GM18499 (cell line): ENCODE measurements at regions not wholly inside any gene's neighbourhood (a gene's known extent, or its start where the extent isn't known, plus 50 kb on each side); places are given as distances from the start of the nearest gene placed in this dataset.
"Not testable (repeated sequence)": the region's sequence is repeated elsewhere in the genome, so short reads cannot be mapped to it uniquely, and the experiment has no call there.

Source experiments
- ATAC-seq: cut with Tn5 transposase; IDR thresholded peaks from one replicate; pipeline ENCODE4 v1.9.1; 2021; ENCODE audit warnings: moderate number of reproducible peaks; ENCODE audit not compliant: insufficient read depth, unreplicated experiment

DNA sequence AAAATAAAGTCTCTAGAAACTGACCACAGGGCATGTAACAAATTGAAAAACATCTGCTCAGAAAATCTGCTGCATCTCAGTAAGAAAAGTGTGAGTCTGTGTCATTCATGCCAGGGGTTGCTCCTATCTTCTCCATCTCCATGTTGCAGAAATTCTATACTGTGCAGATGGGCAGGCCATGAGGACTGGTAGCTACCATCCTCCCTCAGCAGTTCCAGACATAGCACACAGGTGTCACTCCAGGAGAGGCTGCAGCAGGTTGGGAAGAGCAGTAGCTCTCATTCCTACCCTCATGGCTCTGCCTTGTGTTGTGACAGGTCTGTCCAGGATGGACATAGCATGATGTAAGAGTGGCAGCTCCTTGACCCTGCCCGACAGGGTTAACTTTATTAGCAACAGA lies 173.4 kb downstream of the NDUFS4 start:
- ATAC-seq = no peak

DNA sequence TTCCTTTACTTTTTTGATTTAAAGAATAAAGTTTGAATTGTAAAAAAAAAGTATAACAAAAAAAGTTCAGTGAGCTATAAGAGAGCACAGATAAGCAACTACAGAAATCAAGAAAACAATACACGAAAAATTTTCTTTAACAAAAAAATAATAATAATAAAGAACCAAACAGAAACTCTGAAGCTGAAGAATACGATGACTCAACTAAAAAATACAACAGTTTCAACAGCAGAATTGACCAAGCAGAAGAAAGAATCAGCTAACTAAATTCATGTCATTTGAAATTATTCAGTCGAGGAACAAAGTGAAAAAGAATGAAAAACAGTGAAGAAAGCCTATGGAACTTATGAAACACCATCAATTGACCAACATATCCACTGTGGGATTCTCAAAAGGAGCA lies 177.7 kb downstream of the NDUFS4 start:
- no peak for ATAC-seq

DNA sequence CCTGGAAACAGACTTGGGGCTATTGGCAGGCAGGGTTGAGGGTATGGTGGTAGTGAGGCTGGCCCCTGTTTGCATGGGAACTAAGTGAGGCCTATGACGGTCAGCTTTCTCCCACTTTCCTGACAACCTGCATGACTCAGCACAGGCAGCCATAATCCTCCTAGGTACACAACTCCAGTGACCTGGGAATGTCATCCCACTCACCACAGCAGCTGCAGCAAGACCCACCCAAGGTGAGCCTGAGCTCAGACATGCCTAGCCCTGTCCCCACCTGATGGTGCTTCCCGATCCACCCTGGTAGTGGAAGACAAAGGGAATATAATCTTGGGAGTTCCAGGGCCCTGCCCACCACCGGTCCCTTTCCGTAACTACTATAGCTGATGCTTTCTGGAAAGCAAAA lies 178.7 kb downstream of the NDUFS4 start:
- no peak for ATAC-seq

DNA sequence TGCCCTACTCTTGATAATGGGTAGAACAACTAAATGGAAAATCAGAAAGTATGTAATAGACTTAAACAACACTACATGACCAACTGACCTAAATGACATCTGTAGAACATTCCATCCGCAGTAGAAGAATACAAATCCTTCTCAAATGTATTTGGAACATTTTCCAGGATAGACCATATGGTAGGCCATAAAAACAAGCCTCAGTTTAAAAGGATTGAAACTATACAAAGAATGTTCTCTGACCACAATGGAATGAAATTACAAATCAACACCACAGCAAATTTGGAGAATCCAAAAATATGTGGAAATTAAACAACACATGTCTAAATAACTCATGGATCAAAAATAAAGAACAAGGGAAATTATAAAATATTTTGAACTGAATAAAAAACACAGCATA lies 189.2 kb downstream of the NDUFS4 start:
- ATAC-seq = no peak

DNA sequence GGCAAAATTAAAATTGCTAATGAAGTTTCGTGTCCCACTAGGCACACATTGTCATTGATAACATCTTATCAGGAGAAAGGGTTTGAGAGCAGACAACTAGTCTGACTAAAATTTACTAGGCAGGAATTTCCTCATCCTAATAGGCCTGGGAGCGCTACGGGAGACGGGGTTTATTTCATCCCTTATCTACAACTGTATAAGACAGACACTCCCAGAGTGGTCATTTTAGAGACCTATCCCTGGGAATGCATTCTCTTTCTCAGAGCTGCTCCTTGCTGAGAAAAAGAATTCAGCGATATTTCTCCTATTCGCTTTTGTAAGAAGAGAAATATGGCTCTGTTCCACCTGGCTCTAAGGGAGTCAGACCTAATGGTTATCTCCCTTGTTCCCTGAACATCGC lies 191.8 kb downstream of the NDUFS4 start:
- not testable (repeated sequence) for ATAC-seq

DNA sequence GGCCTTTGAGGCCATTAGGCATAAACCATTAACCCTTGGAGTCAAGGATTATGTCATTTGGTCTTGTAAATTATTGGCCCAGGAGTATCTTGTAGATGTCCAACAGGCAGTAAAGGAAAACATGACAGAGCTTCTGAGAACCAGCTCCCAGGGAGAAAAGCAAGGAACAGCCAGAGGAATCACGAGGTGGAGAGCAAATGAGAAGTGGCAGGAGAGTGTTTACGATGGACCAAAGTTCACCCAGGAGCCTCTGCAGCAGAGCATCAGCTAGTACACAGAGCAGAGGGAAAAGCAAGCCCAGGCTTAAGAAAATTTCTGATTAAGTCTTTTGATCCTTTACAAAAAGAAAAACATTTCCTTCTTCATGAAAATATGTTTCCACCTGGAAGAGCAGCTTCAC lies 206.2 kb downstream of the NDUFS4 start:
- no peak for ATAC-seq

DNA sequence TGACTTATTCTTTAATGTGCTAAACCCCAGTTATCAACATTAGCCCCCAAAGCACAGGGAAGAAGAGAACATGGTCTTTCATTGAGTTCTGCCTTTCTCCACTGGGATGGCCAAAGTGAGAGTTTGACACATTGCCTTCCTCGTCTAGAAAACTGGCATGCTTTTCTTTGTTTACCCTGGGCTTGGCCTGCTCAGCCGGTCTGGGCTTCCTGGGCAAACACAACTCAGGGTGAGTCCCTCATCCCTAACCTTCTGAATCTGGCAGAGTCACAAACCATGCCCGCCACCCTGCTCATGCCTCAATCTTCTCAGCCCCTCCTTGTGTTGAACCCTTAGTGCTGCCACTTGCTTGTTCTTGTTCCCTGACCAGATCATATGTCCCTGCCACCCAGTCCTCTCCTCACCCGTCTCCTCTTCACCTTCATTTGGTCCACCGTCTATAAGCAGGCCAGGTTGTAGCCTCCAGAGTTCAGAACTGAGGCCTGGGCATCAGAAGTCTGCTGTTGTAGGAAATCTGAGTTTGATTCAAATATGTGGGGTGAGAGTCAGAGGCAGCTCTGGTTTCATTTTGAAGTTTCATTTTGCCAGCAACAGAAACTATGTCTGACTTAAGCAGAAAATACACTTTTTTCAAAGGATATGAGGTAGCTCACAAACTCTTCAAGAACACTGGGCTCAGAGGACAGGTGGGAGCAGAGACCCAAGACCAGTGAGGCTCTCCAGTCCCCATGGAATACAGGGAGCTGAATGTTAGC lies 217.6 kb downstream of the NDUFS4 start:
- no peak for ATAC-seq

DNA sequence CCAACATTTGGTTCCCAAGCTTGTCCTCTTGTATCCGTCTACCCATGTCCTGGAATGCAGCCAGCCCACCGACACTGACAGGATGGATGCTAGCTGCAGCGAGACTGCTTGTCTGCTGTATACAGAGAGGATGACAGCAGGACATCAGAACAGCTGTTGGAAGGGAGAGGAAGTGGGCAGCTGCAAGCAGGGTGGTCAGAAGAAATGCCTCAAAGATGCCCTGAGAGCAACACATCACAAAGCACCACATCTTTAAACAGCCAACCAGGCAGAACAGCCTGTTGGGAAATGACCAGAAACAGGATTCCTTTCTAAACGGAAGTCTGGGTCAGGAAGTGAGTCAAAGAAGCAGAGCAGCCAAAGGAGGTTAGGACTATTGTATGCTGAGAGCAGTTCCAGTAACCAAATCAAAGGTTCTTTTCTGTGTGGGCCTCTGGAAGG lies 219.1 kb downstream of the NDUFS4 start:
- ATAC-seq = no peak

DNA sequence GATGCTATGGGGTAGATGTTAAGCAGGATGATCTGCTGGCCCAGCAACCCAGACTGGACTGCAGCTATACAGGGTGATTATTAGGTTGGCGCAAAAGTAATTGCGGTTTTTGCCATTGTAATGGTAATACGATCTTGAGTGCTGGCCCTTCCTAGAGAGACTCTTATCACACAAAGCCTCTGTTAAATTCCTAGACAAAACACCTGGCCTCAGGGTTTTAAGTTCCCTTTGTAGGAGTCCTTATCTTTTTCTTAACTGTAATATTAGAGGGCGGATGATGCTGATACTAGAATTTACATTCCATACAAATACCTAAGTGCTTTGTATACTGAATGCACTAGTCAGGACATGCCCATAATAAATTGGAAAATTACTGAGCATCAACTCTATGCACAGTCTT lies 222.2 kb downstream of the NDUFS4 start:
- ATAC-seq = no peak

DNA sequence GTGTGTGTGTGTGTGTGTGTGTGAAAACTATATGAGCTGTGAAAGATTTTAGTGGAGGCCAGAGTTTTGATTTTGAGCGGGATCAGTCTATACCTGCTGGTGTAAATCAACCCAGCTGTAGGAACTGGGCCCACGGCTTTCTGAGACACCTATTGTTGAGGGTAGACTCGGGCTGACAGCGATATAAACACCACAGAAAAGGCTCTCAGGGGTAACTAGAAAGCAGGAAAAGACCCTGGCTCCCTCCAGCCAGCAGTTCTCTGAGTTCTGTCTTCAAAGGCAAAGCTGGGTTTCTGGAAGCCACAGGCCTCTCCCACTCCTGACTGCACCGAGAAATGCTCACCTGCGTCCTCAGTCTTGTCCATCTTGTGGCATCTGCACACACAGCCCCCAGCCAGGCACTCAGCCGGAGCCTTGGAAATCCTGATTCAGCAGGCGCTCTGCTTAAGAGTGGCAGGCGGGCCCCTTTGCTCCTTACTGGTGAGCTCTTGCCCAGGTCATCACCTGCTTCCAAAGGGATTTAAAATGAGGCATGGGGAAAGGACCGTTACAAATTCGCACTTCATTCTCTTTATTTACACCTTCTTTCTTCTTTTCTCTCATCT lies 223.3 kb downstream of the NDUFS4 start:
- no peak for ATAC-seq

DNA sequence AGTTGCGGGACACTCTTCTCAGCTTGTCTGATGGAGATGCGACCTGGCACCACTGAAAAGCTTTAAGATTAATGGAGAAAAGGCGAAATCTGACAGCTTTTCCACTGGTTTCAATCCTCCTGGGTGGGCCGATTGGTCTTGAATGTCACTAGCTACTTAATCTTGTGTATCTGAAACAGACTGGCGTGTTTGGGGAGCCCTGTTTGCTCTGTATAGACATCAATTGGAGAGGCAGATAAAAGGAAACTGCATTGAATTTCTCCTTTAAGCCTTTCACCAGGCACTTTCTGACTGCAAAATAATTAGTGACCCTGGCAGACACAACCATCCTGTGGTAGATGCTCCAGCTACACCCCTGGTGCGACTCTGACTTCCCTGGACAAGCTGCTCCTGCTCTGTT lies 224.2 kb downstream of the NDUFS4 start:
- no peak for ATAC-seq

DNA sequence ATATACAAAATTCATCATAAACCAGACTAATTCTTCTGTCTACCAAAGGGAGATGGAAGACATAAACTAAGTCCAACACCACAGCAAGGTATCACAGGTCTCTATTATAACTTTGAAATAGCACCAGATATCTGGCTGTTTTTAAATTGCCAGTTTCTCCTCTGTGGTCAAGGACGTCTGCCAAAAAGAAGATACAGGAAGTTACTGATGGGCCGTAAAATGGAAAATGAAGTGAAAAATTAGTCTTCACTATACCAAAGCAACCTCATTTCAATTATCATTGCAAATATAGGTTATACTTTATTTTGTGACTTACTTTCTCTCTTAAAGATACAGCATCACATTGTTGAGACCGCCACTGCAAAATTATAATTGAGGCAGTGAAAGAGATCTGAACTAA lies 225.5 kb downstream of the NDUFS4 start:
- ATAC-seq = no peak

DNA sequence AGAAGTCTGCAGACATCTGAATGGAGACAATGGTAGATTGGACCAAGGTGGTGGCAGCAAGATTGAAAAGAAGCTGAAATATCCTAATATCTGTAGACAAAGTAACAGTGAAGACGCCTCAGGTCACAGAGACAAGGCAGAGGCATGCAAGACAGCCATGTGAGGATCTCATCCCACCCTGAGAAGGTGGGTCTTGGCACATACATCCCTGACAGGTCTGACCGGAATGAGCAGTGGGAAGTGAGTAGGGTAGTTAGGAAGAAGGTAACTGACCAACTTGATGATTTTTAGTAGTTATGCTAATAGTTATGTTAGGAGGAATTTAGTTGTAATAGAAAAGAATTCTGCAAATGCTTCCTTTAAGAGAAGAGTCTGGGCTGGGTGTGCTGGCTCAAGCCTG lies 229.6 kb downstream of the NDUFS4 start:
- ATAC-seq = no peak

DNA sequence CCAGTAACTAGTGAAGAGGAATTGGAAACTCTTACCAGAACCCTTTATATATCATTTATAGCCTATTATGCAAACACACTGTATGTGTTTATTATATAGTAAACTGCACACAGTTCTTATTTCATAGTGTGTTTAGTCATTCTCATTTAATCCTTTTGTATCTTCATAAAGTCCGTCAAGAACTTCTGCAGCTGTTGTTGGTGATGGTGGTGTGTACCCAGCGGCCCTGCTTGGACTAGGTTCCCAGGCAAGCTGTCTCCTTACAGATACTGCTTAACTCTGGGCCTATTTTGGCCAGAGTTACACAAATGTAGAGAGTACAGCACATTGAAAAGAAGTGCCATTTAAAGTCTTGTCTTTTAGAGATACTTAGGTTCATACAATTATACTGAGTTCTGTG lies 231.9 kb downstream of the NDUFS4 start:
- no peak for ATAC-seq

DNA sequence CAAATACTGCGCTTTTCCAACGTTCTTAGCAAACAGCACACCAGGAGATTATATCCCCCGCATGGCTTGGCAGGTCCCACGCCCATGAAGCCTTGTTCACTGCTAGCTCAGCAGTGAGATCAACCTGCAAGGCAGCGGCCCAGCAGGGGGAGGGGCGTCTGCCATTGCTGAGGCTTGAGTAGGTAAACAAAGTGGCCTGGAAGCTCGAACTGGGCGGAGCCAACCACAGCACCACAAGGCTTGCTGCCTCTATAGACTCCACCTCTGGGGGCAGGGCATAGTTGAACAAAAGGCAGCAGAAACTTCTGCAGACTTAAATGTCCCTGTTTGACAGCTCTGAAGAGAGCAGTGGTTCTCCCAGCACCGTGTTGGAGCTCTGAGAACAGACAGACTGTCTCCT lies 239.2 kb downstream of the NDUFS4 start:
- ATAC-seq = not testable (repeated sequence)

DNA sequence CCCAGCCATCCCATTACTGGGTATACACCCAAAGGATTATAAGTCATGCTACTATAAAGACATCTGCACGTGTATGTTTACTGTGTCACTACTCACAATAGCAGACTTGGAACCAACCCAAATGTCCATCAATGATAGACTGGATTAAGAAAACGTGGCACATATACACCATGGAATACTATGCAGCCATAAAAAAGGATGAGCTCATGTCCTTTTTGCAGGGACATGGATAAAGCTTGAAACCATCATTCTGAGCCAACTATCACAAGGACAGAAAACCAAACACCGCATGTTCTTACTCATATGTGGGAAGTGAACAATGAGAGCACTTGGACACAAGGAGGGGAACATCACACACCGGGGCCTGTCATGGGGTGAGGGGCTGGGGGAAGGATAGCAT lies 248.0 kb downstream of the NDUFS4 start:
- ATAC-seq = not testable (repeated sequence)

DNA sequence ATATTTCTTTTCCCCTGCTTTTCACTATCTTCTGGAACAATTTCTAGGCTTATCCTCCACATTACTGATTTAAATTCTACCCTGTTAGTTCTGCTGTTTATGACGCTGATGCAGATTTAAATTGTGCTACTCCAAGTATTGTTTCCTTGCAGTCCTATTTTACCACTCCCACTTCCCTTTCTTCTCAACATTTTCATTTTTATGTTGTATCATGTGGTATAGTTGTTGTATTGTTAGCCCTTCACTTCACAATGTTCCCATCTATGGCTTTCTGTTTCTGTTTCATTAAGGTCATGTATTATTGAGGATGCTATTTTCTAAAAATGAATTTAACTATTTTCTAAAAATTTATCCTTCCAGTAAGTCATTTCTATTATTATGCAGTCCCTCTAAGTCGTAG lies 254.4 kb downstream of the NDUFS4 start:
- ATAC-seq = no peak

DNA sequence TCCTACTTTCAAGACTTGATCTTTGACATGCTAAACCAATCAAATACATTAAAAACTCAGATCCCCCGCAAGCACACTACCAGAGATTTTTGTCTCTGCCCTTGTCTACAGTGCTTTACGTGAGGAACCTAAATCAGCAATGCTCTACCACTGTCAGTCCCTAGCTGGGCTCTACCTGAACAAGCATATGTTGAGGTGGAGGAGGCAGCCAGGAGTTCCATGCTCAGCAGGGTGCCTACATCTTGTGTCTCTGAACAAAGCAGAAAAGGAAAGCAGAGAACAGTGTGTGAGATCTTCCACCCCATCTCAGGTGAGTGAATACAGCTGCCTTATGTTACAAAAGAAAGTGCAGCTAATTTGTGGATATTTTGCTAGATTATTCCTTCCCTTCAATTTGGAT lies 255.0 kb downstream of the NDUFS4 start:
- no peak for ATAC-seq

DNA sequence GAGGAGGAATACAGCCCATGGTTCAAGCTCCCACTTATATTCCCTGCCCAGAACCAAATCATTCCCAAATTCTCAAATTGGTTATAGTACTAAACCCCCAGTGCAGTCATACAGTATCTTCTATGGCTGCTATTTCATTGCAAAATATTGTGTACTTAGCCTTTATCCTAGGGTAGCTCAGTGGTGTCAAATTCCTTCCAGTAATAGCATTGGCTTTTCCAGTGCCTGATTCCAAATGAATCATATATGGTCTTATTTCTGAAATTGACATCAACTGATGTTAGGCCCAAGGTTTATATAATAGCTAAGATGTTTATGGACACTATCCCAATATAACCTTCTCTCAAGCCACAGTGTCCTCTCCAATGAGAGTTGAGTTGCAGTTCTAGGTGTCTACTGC lies 256.7 kb downstream of the NDUFS4 start:
- ATAC-seq = no peak

DNA sequence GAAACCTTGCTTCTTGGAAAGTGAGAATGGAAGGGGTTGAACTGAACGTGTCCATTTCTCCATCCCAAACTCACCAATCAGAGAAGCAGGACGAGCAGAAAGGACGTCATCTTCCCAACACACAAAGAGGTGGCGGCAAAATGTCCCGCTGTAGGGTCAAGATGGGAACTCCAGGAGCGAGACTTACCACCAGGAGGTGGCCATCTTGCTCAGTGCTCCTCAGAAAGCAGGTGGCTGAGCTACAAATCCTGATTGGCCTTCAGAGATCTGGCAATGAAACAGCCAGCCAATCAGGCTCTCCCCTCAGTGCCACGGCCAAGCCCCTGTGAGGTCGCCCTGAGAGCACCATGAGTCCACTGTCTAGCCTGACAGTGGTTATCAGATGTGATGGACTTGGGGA lies 259.0 kb downstream of the NDUFS4 start:
- ATAC-seq = no peak

DNA sequence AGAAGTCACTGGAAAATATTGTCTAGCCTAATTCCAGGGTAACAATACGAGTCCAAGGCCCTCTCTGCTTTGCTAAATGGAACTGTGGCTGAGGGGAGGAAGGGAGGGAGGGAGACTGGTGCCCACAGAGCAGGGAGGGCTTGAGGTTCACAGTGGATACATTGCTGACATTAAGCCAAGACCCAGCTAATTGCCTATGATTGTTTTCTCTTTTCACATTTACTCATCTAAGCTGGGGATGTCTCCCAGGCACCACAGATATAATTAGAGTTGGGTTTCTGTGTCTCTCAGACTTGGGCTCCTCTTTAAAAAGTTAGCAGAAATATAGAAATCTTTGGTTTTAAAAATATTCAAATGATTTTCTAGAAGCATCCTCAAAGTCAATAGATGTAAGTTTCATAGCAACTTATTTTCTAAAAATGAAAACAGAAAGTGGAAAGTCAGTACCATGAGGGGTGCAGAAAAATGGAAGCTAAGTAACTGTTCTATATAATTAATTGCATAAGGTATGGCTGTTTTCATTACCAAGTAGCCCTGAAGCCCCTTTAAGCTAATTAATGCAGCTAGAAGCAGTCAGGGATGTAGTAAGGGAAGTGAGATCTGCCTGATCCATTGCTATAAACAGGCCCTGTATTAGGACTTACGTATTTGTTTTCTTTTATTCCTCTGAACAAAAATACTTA lies 259.8 kb downstream of the NDUFS4 start:
- ATAC-seq = peak; percentile 70

DNA sequence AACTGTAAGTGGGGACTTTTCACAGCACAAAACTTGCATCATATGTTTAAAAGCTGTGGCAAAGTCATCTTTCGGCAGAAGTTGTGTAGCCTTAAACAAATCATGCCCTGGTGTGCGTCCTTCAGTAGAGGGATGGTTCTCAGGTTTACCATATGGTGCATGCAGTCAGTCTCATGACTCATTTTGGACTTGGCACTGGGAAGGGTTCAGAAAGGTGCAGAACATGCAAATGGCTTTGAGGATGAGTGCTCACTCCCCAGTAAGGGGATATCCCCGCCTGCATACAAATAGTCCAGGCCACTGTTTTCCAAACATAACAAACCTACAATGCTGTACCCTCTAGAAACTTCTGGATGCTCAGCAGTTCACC lies 260.3 kb downstream of the NDUFS4 start:
- ATAC-seq = peak; percentile 91
